ENCODE measurements at regions not wholly inside any gene's neighbourhood (a gene's known extent, or its start where the extent isn't known, plus 50 kb on each side); places are given as distances from the start of the nearest gene placed in this dataset.

DNA sequence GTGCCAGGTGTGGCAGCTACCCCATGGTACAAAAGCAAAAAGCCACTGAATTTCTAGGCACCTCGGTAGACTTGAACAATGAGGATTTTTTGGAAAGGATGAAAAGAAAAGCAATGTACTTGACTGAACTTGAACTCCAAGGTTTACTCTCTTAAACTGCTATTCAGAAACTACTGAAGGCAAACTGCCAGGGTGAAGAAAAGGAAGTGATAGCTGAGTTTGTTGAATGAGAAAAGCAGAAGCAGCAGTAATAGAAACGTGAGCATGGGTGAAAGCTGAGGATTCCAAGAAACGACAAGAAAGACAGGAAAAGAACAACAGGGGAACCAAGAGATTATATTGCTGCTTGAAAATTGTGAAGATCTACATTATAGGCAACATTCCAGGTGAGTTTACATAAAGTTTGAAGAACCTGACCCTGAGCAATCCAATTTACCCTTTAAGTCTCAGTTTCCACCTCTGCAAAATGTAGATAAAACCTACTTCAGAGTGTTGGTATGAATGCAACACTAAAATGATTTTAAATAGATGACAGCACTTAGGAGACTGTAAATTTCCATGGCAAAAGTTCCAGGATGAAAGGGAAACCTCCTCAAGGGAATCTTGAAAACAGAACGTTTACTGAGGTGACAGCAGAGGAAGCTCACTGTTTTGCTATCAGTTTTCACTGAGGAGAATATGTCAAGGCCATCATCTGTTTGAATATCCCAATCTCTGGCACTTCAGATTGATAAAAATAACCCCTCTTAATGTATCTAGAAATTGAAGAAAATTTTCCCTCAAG is 245.8 kb downstream of the SPATA31D1 start:
- Histone ChIP-seq H2AFZ (ENCODE audit: low read depth, low read length) (no peak overlapping the region), H3K27ac (ENCODE audit: low read length) (no peak overlapping the region)
- TF ChIP-seq, protein P1, sequence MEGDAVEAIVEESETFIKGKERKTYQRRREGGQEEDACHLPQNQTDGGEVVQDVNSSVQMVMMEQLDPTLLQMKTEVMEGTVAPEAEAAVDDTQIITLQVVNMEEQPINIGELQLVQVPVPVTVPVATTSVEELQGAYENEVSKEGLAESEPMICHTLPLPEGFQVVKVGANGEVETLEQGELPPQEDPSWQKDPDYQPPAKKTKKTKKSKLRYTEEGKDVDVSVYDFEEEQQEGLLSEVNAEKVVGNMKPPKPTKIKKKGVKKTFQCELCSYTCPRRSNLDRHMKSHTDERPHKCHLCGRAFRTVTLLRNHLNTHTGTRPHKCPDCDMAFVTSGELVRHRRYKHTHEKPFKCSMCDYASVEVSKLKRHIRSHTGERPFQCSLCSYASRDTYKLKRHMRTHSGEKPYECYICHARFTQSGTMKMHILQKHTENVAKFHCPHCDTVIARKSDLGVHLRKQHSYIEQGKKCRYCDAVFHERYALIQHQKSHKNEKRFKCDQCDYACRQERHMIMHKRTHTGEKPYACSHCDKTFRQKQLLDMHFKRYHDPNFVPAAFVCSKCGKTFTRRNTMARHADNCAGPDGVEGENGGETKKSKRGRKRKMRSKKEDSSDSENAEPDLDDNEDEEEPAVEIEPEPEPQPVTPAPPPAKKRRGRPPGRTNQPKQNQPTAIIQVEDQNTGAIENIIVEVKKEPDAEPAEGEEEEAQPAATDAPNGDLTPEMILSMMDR (IDR thresholded peaks at IDR 0.05; ENCODE audit: borderline replicate concordance, extremely low read depth, low read length, poor library complexity, severe bottlenecking), result no peak
- no peak for TF ChIP-seq EZH2 (IDR thresholded peaks at IDR 0.05; ENCODE audit: borderline replicate concordance, low read depth, low read length, severe bottlenecking)

DNA sequence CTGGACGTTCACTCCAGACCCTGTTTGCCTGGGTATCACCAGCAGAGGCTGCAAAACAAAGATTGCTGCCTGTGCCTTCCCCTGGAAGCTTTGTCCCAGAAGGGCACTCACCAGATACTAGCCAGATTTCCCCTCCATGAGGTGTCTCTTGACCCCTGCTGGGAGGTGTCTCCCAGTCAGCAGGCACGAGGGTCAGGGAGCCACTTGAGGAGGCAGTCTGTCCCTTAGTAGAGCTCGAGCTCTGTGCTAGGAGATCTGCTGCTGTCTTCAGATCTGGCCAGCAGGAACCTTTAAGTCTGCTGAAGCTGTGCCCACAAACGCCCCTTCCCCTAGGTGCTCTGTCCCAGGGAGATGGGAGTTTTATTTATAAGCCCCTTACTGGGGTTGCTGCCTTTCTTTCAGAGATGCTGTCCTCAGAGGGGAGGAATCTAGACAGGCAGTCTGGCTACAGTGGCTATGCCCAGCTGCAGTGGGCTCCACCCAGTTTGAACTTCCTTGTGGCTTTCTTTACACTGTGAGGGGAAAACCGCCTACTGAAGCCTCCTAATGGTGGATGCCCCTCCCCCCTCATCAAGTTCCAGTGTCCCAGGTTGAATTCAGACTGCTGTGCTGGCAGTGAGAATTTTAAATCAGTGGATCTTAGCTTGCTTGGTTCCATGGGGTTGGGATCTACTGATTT is 253.9 kb downstream of the SPATA31D1 start:
- DNase-seq (no peak), ATAC-seq (ENCODE audit: insufficient read depth, low read depth) (no peak)
- Histone ChIP-seq H3K36me3 (ENCODE audit: insufficient read depth, low read length) (no peaks in the 10 kb centered on the region), H3K4me3 (ENCODE audit: low read depth in 1 of 2, low read length in 2 of 2) (no peak overlapping the region), H4K20me1 (ENCODE audit: insufficient read depth, low read length) (no peaks in the 10 kb centered on the region), H3K9ac (ENCODE audit: low read depth, low read length) (no peak overlapping the region), H3K9me3 (ENCODE audit: insufficient read depth, low read length, severe bottlenecking) (no peaks in the 10 kb centered on the region), H3K79me2 (ENCODE audit: insufficient read depth, low read length) (no peaks in the 10 kb centered on the region), H3K4me1 (ENCODE audit: insufficient read depth, low read length) (no peaks in the 10 kb centered on the region), H3K27ac (ENCODE audit: low read length) (no peak overlapping the region), H3K27me3 (ENCODE audit: insufficient read depth, low read length, poor library complexity) (no peaks in the 10 kb centered on the region), H2AFZ (ENCODE audit: low read depth, low read length) (no peak overlapping the region), H3K4me2 (ENCODE audit: insufficient read depth, low read length) (no peak overlapping the region)
- TF ChIP-seq, protein P1 (IDR thresholded peaks at IDR 0.05; ENCODE audit: borderline replicate concordance, extremely low read depth, low read length, poor library complexity, severe bottlenecking), result no peak
- no peak for TF ChIP-seq EZH2 (IDR thresholded peaks at IDR 0.05; ENCODE audit: borderline replicate concordance, low read depth, low read length, severe bottlenecking)

More for the DNA sequence above, 245.8 kb downstream of the SPATA31D1 start:
- no peaks in the 10 kb centered on the region for H3K79me2 ChIP-seq (ENCODE audit: insufficient read depth, low read length)
- no peak overlapping the region for H3K9ac ChIP-seq (ENCODE audit: low read depth, low read length)
- no peaks in the 10 kb centered on the region for H3K4me1 ChIP-seq (ENCODE audit: insufficient read depth, low read length)
- H3K36me3 ChIP-seq (ENCODE audit: insufficient read depth, low read length), result no peaks in the 10 kb centered on the region
- H3K4me2 ChIP-seq (ENCODE audit: insufficient read depth, low read length), result no peak overlapping the region
- peaks cover 6% of the 10 kb centered on the region for H3K9me3 ChIP-seq (ENCODE audit: insufficient read depth, low read length, severe bottlenecking)
- no peaks in the 10 kb centered on the region for H3K27me3 ChIP-seq (ENCODE audit: insufficient read depth, low read length, poor library complexity)
- ATAC-seq (ENCODE audit: insufficient read depth, low read depth) (no peak), DNase-seq (no peak)
- no peak overlapping the region for H3K4me3 ChIP-seq (ENCODE audit: low read depth in 1 of 2, low read length in 2 of 2)
- no peaks in the 10 kb centered on the region for H4K20me1 ChIP-seq (ENCODE audit: insufficient read depth, low read length)

DNA sequence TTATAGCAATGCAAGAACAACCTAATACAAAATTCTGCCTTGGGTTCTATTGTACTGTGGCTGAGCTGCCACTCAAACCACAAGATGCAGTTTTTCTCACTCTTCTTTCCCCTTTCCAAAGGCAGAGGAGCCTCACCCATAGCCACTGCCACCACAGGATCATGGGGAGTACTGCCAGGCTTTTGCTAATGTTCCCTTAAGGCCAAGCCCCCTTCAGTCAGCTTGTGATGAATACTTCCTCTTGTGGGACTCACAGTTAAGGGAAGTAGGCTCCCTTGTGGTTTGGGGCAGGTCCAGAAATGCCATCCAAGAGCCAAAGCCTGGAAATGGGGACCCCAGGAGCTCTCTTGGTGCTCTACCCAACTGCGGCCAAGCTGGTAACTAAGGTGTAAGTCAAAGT is 258.7 kb downstream of the SPATA31D1 start:
- no peaks in the 10 kb centered on the region for H3K36me3 ChIP-seq (ENCODE audit: insufficient read depth, low read length)
- no peaks in the 10 kb centered on the region for H3K27me3 ChIP-seq (ENCODE audit: insufficient read depth, low read length, poor library complexity)
- H3K9ac ChIP-seq (ENCODE audit: low read depth, low read length), result no peak overlapping the region
- H3K4me3 ChIP-seq (ENCODE audit: low read depth in 1 of 2, low read length in 2 of 2), result no peak overlapping the region
- TF ChIP-seq, protein P1 (IDR thresholded peaks at IDR 0.05; ENCODE audit: borderline replicate concordance, extremely low read depth, low read length, poor library complexity, severe bottlenecking), result no peak
- no peak for TF ChIP-seq EZH2 (IDR thresholded peaks at IDR 0.05; ENCODE audit: borderline replicate concordance, low read depth, low read length, severe bottlenecking)
- H3K79me2 ChIP-seq (ENCODE audit: insufficient read depth, low read length), result no peaks in the 10 kb centered on the region
- H3K9me3 ChIP-seq (ENCODE audit: insufficient read depth, low read length, severe bottlenecking), result no peaks in the 10 kb centered on the region
- DNase-seq (no peak), ATAC-seq (ENCODE audit: insufficient read depth, low read depth) (no peak)
- no peak overlapping the region for H3K27ac ChIP-seq (ENCODE audit: low read length)
- no peaks in the 10 kb centered on the region for H3K4me1 ChIP-seq (ENCODE audit: insufficient read depth, low read length)
- no peak overlapping the region for H3K4me2 ChIP-seq (ENCODE audit: insufficient read depth, low read length)
- no peak overlapping the region for H2AFZ ChIP-seq (ENCODE audit: low read depth, low read length)
- H4K20me1 ChIP-seq (ENCODE audit: insufficient read depth, low read length), result no peaks in the 10 kb centered on the region
